ENCODE measurements at regions not wholly inside any gene's neighbourhood (a gene's known extent, or its start where the extent isn't known, plus 50 kb on each side); places are given as distances from the start of the nearest gene placed in this dataset.

DNA sequence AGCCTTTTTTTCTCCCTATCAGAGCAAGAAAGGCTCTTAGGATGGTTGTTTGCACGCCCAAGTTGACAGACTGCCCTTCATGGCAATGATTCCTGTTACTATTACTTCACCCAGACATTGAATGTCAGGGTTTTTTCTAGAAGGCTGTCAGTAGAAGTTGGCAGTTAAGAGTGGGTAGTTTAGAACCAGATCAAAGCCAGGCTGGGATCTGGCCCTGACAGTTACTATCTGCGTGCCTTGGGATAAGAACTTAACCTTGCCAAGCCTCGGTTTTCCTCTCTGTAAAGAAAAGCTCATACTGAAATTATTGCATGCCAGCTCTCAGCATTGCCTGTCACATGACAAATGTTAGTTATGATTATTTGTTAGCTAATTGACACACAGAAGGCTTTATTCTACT, 58.7 kb upstream of the PPP2R5A start:
- no peak overlapping the region for H3K4me3 ChIP-seq (ENCODE audit: control insufficient read depth, low read depth, low read length)
- no peak for DNase-seq (ENCODE audit: low read depth)
- TF ChIP-seq, protein P1, sequence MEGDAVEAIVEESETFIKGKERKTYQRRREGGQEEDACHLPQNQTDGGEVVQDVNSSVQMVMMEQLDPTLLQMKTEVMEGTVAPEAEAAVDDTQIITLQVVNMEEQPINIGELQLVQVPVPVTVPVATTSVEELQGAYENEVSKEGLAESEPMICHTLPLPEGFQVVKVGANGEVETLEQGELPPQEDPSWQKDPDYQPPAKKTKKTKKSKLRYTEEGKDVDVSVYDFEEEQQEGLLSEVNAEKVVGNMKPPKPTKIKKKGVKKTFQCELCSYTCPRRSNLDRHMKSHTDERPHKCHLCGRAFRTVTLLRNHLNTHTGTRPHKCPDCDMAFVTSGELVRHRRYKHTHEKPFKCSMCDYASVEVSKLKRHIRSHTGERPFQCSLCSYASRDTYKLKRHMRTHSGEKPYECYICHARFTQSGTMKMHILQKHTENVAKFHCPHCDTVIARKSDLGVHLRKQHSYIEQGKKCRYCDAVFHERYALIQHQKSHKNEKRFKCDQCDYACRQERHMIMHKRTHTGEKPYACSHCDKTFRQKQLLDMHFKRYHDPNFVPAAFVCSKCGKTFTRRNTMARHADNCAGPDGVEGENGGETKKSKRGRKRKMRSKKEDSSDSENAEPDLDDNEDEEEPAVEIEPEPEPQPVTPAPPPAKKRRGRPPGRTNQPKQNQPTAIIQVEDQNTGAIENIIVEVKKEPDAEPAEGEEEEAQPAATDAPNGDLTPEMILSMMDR (IDR thresholded peaks at IDR 0.05; ENCODE audit: control insufficient read depth, insufficient read depth, low read depth, low read length, missing control alignments) = no peak

DNA sequence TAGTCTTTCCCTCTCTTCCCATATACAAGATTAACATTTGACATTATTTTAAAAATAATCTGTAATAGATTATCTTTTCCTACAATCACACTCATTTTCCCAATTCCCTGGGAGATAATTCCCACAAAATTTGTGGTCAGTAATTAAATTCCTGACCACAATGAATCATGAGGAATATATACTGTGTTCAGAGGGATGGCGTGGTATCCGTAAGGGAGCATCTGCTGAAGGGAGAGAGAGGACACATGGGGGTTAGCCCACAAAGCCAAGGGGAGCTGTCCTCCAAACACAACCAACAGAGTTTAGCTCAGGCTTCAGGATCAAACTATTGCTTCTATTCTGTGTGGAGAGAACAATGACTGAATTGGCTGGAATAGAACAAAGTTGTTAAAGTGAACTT, 57.1 kb upstream of the PPP2R5A start:
- TF ChIP-seq, protein P1 (IDR thresholded peaks at IDR 0.05; ENCODE audit: control insufficient read depth, insufficient read depth, low read depth, low read length, missing control alignments) = no peak
- DNase-seq (ENCODE audit: low read depth) = no peak
- no peak overlapping the region for H3K4me3 ChIP-seq (ENCODE audit: control insufficient read depth, low read depth, low read length)

DNA sequence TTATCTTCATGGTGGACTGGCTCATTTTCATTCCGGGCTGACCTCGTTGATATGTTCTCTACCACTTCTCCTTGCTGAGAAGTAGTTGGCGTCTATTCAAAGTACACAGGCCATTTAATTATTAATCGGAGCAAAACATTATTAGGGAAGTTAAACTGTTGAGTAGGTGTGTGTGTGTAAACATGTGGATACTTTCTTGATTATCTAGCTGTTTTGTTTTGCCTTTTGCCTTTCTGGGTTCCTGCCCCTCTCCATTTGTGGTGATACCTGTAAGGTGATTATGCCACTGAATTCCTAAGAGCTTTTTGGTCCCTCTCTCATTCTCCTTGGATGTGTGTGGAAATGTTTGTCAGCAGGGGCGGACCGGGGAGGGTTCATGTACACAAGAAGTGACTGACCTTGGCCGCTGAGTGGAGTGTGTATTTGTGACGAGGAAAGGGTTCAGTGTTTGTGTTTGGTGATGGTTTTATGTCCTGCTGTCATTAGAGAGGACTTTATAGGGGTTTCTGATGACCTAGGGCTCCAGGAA, 56.6 kb upstream of the PPP2R5A start:
- TF ChIP-seq, protein P1 (IDR thresholded peaks at IDR 0.05; ENCODE audit: control insufficient read depth, insufficient read depth, low read depth, low read length, missing control alignments) = no peak
- no peak for DNase-seq (ENCODE audit: low read depth)
- H3K4me3 ChIP-seq (ENCODE audit: control insufficient read depth, low read depth, low read length) = no peak overlapping the region

DNA sequence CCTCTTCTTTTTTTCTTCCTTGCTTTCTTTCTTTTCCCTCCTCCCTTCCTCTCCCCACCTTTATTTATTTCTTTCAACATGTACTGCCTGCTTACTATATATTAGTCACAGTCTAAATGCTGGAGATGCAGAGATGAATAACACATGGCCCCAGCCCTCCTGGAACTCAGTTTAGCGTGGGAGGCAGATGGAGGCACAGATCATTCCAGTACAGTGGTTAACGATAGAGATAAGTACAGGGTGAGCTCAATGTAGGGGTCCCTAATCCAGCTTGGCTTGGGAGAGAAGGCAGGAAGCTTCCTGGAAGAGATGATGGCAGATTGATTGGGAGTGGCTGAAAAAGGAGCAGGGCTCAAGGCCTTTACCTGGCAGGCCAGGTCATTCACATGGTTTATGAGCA, 55.6 kb upstream of the PPP2R5A start:
- TF ChIP-seq, protein P1 (IDR thresholded peaks at IDR 0.05; ENCODE audit: control insufficient read depth, insufficient read depth, low read depth, low read length, missing control alignments) = no peak
- H3K4me3 ChIP-seq (ENCODE audit: control insufficient read depth, low read depth, low read length) = no peak overlapping the region
- peak; percentile 45 for DNase-seq (ENCODE audit: low read depth)

DNA sequence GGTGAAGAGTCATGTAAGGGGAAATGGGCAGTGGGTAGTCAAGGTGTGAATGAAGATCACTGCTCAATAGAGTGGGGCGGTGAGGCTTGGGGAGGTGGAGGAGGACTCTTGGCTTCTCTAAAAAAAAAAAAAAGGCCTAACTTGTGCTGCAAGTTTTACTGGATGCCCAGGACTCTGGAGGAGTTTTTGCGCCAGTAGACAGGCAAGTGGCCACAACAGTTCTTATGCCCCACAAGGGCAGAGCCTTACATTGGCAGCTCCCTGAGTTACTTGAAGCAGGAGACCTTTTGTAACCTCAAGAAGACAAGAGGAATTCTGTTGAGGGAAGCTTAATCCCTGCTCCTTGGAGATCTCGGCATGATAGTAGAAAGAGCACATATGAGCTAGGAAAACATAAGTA, 54.9 kb upstream of the PPP2R5A start:
- TF ChIP-seq, protein P1 (IDR thresholded peaks at IDR 0.05; ENCODE audit: control insufficient read depth, insufficient read depth, low read depth, low read length, missing control alignments) = no peak
- H3K4me3 ChIP-seq (ENCODE audit: control insufficient read depth, low read depth, low read length) = no peak overlapping the region
- DNase-seq (ENCODE audit: low read depth) = no peak

DNA sequence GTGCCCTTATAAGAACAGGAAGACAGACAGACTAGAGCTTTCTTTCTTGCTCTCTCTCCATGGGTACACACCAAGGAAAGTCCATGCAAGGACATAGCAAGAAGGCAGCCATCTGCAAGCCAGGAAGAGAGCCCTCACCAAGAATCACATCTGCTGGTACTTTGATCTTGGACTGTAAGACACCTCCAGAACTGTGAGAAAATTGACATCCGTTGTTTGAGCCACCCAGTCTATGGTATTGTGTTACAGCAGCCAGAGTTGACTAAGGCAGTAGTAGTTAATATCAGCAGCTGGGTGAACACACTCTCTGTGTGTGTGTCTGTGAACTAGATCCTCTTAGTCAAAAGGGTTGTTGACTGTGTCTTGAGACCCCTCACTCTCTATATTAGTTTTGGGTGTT, 53.8 kb upstream of the PPP2R5A start:
- no peak for DNase-seq (ENCODE audit: low read depth)
- TF ChIP-seq, protein P1 (IDR thresholded peaks at IDR 0.05; ENCODE audit: control insufficient read depth, insufficient read depth, low read depth, low read length, missing control alignments) = no peak
- H3K4me3 ChIP-seq (ENCODE audit: control insufficient read depth, low read depth, low read length) = no peak overlapping the region

DNA sequence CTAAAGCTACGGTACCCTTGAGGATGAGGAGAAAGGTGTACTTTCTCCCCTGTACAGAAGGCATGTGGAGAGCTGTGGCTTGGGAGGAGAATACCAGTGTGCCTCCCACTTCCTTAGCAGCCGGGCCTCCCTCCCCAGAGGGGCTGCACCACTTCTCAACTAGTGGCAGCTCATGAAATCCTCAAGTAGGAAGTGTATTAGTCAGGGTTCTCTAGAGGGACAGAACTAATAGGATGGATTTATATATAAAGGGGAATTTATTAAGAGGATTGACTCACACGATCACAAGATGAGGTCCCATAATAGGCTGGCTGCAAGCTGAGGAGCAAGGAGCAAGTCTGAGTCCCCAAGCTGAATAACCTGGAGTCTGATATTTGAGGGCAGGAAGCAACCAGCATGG, 53.1 kb upstream of the PPP2R5A start:
- no peak overlapping the region for H3K4me3 ChIP-seq (ENCODE audit: control insufficient read depth, low read depth, low read length)
- DNase-seq (ENCODE audit: low read depth) = no peak
- TF ChIP-seq, protein P1 (IDR thresholded peaks at IDR 0.05; ENCODE audit: control insufficient read depth, insufficient read depth, low read depth, low read length, missing control alignments) = no peak

Measured in AG09309 (cell line).